ENCODE measurements at regions not wholly inside any gene's neighbourhood (a gene's known extent, or its start where the extent isn't known, plus 50 kb on each side); places are given as distances from the start of the nearest gene placed in this dataset.

GRCh38 chr2:221802089-221802488, 230.0 kb upstream of the EPHA4 start:
- WGBS, 3 donors, result 70 to 85% (median 75%) methylated on average over 1 of the region's 1 CpG
- ATAC-seq (no peak), DNase-seq (no peak)
- Histone ChIP-seq H3K4me1 (no peaks in the 10 kb centered on the region), H3K27me3 (ENCODE audit: insufficient read depth in 3 of 3, low read length in 2 of 3) (peaks cover 0 to 3% (median 0%) of the 10 kb centered on the region in 3 donors), H3K4me3 (no peak overlapping the region), H3K9me3 (no peaks in the 10 kb centered on the region), H3K27ac (no peak overlapping the region), H3K36me3 (ENCODE audit: insufficient read depth in 1 of 2, low read depth in 1 of 2) (no peaks in the 10 kb centered on the region)
- TF ChIP-seq, protein P1, sequence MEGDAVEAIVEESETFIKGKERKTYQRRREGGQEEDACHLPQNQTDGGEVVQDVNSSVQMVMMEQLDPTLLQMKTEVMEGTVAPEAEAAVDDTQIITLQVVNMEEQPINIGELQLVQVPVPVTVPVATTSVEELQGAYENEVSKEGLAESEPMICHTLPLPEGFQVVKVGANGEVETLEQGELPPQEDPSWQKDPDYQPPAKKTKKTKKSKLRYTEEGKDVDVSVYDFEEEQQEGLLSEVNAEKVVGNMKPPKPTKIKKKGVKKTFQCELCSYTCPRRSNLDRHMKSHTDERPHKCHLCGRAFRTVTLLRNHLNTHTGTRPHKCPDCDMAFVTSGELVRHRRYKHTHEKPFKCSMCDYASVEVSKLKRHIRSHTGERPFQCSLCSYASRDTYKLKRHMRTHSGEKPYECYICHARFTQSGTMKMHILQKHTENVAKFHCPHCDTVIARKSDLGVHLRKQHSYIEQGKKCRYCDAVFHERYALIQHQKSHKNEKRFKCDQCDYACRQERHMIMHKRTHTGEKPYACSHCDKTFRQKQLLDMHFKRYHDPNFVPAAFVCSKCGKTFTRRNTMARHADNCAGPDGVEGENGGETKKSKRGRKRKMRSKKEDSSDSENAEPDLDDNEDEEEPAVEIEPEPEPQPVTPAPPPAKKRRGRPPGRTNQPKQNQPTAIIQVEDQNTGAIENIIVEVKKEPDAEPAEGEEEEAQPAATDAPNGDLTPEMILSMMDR (IDR thresholded peaks at IDR 0.05), result no peak
- intact Hi-C loops (cut with DNase I), result no loop called here

GRCh38 chr2:221792971-221793521, 220.9 kb upstream of the EPHA4 start:
- DNase-seq (no peak), ATAC-seq (no peak)
- TF ChIP-seq, protein P1 (IDR thresholded peaks at IDR 0.05), result no peak
- Histone ChIP-seq H3K4me1 (no peaks in the 10 kb centered on the region), H3K4me3 (no peak overlapping the region), H3K9me3 (no peaks in the 10 kb centered on the region), H3K27me3 (ENCODE audit: insufficient read depth in 3 of 3, low read length in 2 of 3) (no peaks in the 10 kb centered on the region), H3K36me3 (ENCODE audit: insufficient read depth in 1 of 2, low read depth in 1 of 2) (no peaks in the 10 kb centered on the region), H3K27ac (no peak overlapping the region)
- intact Hi-C loops (cut with DNase I), result no loop called here
- WGBS, 3 donors, result 30 to 38% (median 37%) methylated on average over 7 of the region's 7 CpGs

- no peaks in the 10 kb centered on the region for H3K27me3 ChIP-seq (ENCODE audit: insufficient read depth in 3 of 3, low read length in 2 of 3)
- H3K36me3 ChIP-seq (ENCODE audit: insufficient read depth in 1 of 2, low read depth in 1 of 2), result no peaks in the 10 kb centered on the region
- intact Hi-C loops (cut with DNase I), result no loop called here
- 87 to 98% (median 93%) methylated on average over 2 of the region's 2 CpGs for WGBS, 3 donors
- H3K27ac ChIP-seq, result no peak overlapping the region
- DNase-seq, result no peak
- TF ChIP-seq, protein P1 (IDR thresholded peaks at IDR 0.05), result no peak
- H3K4me1 ChIP-seq, result no peaks in the 10 kb centered on the region
- no peaks in the 10 kb centered on the region for H3K9me3 ChIP-seq
- no peak for ATAC-seq
- no peak overlapping the region for H3K4me3 ChIP-seq
Observed at GRCh38 chr2:221791844-221792243, 219.7 kb upstream of the EPHA4 start.

DNA sequence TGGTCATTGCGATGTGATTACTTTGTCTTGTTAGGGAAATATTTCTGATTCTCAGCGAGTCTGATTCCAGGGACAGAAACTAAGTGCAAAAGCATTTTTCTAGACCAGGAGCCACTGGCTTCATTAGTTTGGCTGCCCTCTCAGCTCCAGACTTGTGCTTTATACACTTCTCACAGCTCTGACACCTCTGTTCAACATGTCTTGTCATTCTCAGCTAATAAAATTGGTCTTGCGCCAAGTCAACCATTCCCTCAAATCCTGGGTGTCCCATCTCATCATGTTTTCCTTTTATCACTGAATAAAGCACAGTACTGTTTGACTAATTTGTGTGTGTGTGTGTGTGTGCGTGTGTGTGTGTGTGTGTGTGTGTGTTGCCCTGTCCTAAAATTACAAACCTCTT, 215.5 kb upstream of the EPHA4 start:
- 68 to 90% (median 69%) methylated on average over 3 to 4 of the region's 4 CpGs for WGBS, 3 donors
- H3K27me3 ChIP-seq (ENCODE audit: insufficient read depth in 3 of 3, low read length in 2 of 3), result no peaks in the 10 kb centered on the region
- H3K4me1 ChIP-seq, result no peaks in the 10 kb centered on the region
- H3K36me3 ChIP-seq (ENCODE audit: insufficient read depth in 1 of 2, low read depth in 1 of 2), result no peaks in the 10 kb centered on the region
- no peak overlapping the region for H3K27ac ChIP-seq
- intact Hi-C loops (cut with DNase I), result no loop called here
- no peak overlapping the region for H3K4me3 ChIP-seq
- ATAC-seq, result no peak
- TF ChIP-seq, protein P1 (IDR thresholded peaks at IDR 0.05), result no peak
- no peaks in the 10 kb centered on the region for H3K9me3 ChIP-seq
- no peak for DNase-seq

GRCh38 chr2:221786297-221786926, 214.3 kb upstream of the EPHA4 start:
- no peak overlapping the region for H3K4me3 ChIP-seq
- H3K27ac ChIP-seq, result no peak overlapping the region
- H3K27me3 ChIP-seq (ENCODE audit: insufficient read depth in 3 of 3, low read length in 2 of 3), result no peaks in the 10 kb centered on the region
- H3K4me1 ChIP-seq, result no peaks in the 10 kb centered on the region
- no peaks in the 10 kb centered on the region for H3K9me3 ChIP-seq
- no peaks in the 10 kb centered on the region for H3K36me3 ChIP-seq (ENCODE audit: insufficient read depth in 1 of 2, low read depth in 1 of 2)
- TF ChIP-seq, protein P1 (IDR thresholded peaks at IDR 0.05), result no peak
- DNase-seq, result no peak
- intact Hi-C loops (cut with DNase I), result no loop called here
- no peak for ATAC-seq
- 73 to 78% (median 75%) methylated on average over 5 of the region's 5 CpGs for WGBS, 3 donors

Measured in psoas muscle (tissue), 7 donors.